HCT116 (cell line): ENCODE measurements at regions not wholly inside any gene's neighbourhood (a gene's known extent, or its start where the extent isn't known, plus 50 kb on each side); places are given as distances from the start of the nearest gene placed in this dataset.

Experiments
- ATAC-seq: fragments of 200-7000 bp; cut with Tn5 transposase; 2 replicates; pipeline ENCODE4 v1.9.1; 2020; ENCODE audit warnings: mild to moderate bottlenecking, moderate library complexity
- BruUV-seq: library from RNA; stranded (reverse); fragments of 400-500 nt; replicated peaks from 2 replicates; lab custom pipeline; 2021; lab: Mats Ljungman, UMichigan
- CTCF ChIA-PET: fragments of 300-600 bp; sonication (Branson Sonifier 250); formaldehyde crosslinking; loops from one replicate; lab custom pipeline; 2021; ENCODE audit warnings: antibody characterized with exemption; lab: Charles Lee
- POLR2A ChIA-PET: fragments of 300-600, 350-600 bp; sonication (Branson Sonifier 250); formaldehyde crosslinking; loops from one replicate; lab custom pipeline; 2021; ENCODE audit warnings: antibody characterized with exemption; lab: Charles Lee
- RAD21 ChIA-PET, 2 experiments: fragments of 300-600 bp; sonication (Branson Sonifier 250); formaldehyde crosslinking; loops; one replicate each; lab custom pipeline; 2023; ENCODE audit warnings: low total read pairs in 2 of 2; ENCODE audit not compliant: uncharacterized antibody in 2 of 2, unreplicated experiment in 2 of 2, low non-redundant PET in 1 of 2; lab: Charles Lee
- DNase-seq: peaks from one replicate; pipeline ENCODE4 v3.0.0-alpha.2; 2010; ENCODE audit warnings: low read depth, low spot score
- H2AFZ ChIP-seq: fragments of 200-600 bp; shearing (Covaris generic), sonication (generic); 2 replicates; pipeline ENCODE4 v1.6.1; 2017; ENCODE audit warnings: low read depth, mixed run types, mixed read lengths, antibody characterized with exemption, low read length; ENCODE audit not compliant: poor library complexity, severe bottlenecking
- H3K27ac ChIP-seq: 2 replicates; pipeline ENCODE4 v1.5.1; 2012; ENCODE audit warnings: low read depth, low read length
- H3K27me3 ChIP-seq: fragments of 200-600 bp; sonication (generic); 2 replicates; pipeline ENCODE4 v1.6.1; 2016; ENCODE audit warnings: mixed run types, low read length, mixed read lengths; ENCODE audit not compliant: insufficient read depth
- H3K36me3 ChIP-seq, 2 experiments: fragments of 200-500 bp in 1 of 2; fragments of 200-600 bp in 1 of 2; sonication (Bioruptor generic) in 1 of 2; sonication (generic) in 1 of 2; 2 replicates each; pipeline versions ENCODE4 v1.5.1 to v1.6.1; 2014 to 2016; ENCODE audit warnings: low read length in 2 of 2, inconsistent platforms in 1 of 2, mixed read lengths in 1 of 2, mixed run types in 1 of 2; ENCODE audit not compliant: insufficient read depth in 2 of 2, control insufficient read depth in 1 of 2
- H3K4me1 ChIP-seq, 2 experiments: fragments of 200-600 bp in 1 of 2; sonication (generic) in 1 of 2; 2 replicates each; pipeline versions ENCODE4 v1.5.1 to v1.6.1; 2012 to 2017; ENCODE audit warnings: low read length in 2 of 2, inconsistent platforms in 1 of 2, mild to moderate bottlenecking in 1 of 2, mixed read lengths in 1 of 2, mixed run types in 1 of 2, moderate library complexity in 1 of 2; ENCODE audit not compliant: insufficient read depth in 2 of 2, control insufficient read depth in 1 of 2
- H3K4me2 ChIP-seq: fragments of 200-600 bp; sonication (generic); 2 replicates; pipeline ENCODE4 v1.6.1; 2017; ENCODE audit warnings: mixed run types, low read length, mixed read lengths
- H3K4me3 ChIP-seq, 2 experiments: fragments of 200-600 bp in 1 of 2; sonication (generic) in 1 of 2; replicated peaks in 1 of 2; 2 replicates each; pipeline ENCODE4 v1.5.1; 2011 to 2016; ENCODE audit warnings: low read length in 2 of 2, control low read depth in 1 of 2, low read depth in 1 of 2, mild to moderate bottlenecking in 1 of 2, mixed read lengths in 1 of 2, mixed run types in 1 of 2
- H3K79me2 ChIP-seq: fragments of 200-600 bp; sonication (generic); 2 replicates; pipeline ENCODE4 v1.6.1; 2017; ENCODE audit warnings: mild to moderate bottlenecking, mixed run types, low read length, moderate library complexity, mixed read lengths; ENCODE audit not compliant: insufficient read depth
- H3K9ac ChIP-seq: fragments of 200-600 bp; sonication (generic); 2 replicates; pipeline ENCODE4 v1.6.1; 2016; ENCODE audit warnings: low read length, mixed read lengths
- H3K9me2 ChIP-seq: fragments of 200-600 bp; sonication (generic), shearing (Covaris generic); 2 replicates; pipeline ENCODE4 v1.6.1; 2017; ENCODE audit warnings: mixed run types, mild to moderate bottlenecking, moderate library complexity; ENCODE audit not compliant: insufficient read depth
- H3K9me3 ChIP-seq, 2 experiments: fragments of 200-500 bp in 1 of 2; fragments of 200-600 bp in 1 of 2; sonication (Bioruptor generic) in 1 of 2; sonication (generic) in 1 of 2; 2 replicates each; pipeline ENCODE4 v1.6.1; 2014 to 2017; ENCODE audit warnings: low read length in 2 of 2, mixed read lengths in 2 of 2, inconsistent platforms in 1 of 2, low read depth in 1 of 2, mild to moderate bottlenecking in 1 of 2, mixed run types in 1 of 2, moderate library complexity in 1 of 2; ENCODE audit not compliant: control insufficient read depth in 1 of 2, insufficient read depth in 1 of 2
- H4K20me1 ChIP-seq: fragments of 200-600 bp; sonication (generic), shearing (Covaris generic); 2 replicates; pipeline ENCODE4 v1.6.1; 2017; ENCODE audit warnings: mixed run types, mild to moderate bottlenecking, moderate library complexity; ENCODE audit not compliant: insufficient read depth
- ATF3 ChIP-seq: IDR thresholded peaks from 2 replicates; pipeline ENCODE4 v1.6.1; 2012
- CBX3 ChIP-seq: IDR thresholded peaks from 2 replicates; pipeline ENCODE4 v1.6.1; 2012; ENCODE audit warnings: low read depth
- EGR1 ChIP-seq: IDR thresholded peaks from 2 replicates; pipeline ENCODE4 v1.6.1; 2012; ENCODE audit warnings: low read depth
- ELF1 ChIP-seq: IDR thresholded peaks from 2 replicates; pipeline ENCODE4 v1.6.1; 2012; ENCODE audit warnings: low read depth, borderline replicate concordance
- FOSL1 ChIP-seq: IDR thresholded peaks from 2 replicates; pipeline ENCODE4 v1.6.1; 2012; ENCODE audit warnings: low read depth
- MAX ChIP-seq: IDR thresholded peaks from 2 replicates; pipeline ENCODE4 v1.6.1; 2012
- POLR2A ChIP-seq: IDR thresholded peaks from 2 replicates; pipeline ENCODE4 v1.7.0; 2011; ENCODE audit warnings: borderline replicate concordance; ENCODE audit not compliant: insufficient read depth, insufficient read length; ENCODE audit errors: extremely low read depth
- POLR2AphosphoS5 ChIP-seq: IDR thresholded peaks from 2 replicates; pipeline ENCODE4 v1.6.1; 2011; ENCODE audit warnings: mild to moderate bottlenecking, low read depth, low read length, moderate library complexity
- RAD21 ChIP-seq: IDR thresholded peaks from 2 replicates; pipeline ENCODE4 v1.6.1; 2012; ENCODE audit warnings: low read depth, mild to moderate bottlenecking
- SP1 ChIP-seq: IDR thresholded peaks from 2 replicates; pipeline ENCODE4 v1.6.1; 2012; ENCODE audit warnings: low read depth
- SRF ChIP-seq: IDR thresholded peaks from 2 replicates; pipeline ENCODE4 v1.6.1; 2012; ENCODE audit warnings: low read depth
- TCF7L2 ChIP-seq: IDR thresholded peaks from 2 replicates; pipeline ENCODE4 v1.7.0; 2011; ENCODE audit warnings: borderline replicate concordance, inconsistent platforms; ENCODE audit not compliant: insufficient read depth, insufficient read length; ENCODE audit errors: extremely low read depth
- ZFX ChIP-seq: fragments of 450-650 bp; IDR thresholded peaks from 2 replicates; pipeline ENCODE4 v1.6.1; 2017
- intact Hi-C: fragments of 100-400 bp; cut with micrococcal nuclease; formaldehyde crosslinking; loops from 2 replicates; pipeline ENCODE4 v1.10.0; 2022

- Histone ChIP-seq H3K27me3 (no peaks in the 10 kb centered on the region), H3K4me3 (no peak overlapping the region), H3K79me2 (no peaks in the 10 kb centered on the region), H3K9ac (no peak overlapping the region), H4K20me1 (no peaks in the 10 kb centered on the region), H3K36me3 (no peaks in the 10 kb centered on the region), H3K27ac (no peak overlapping the region), H3K9me2 (no peaks in the 10 kb centered on the region), H3K4me1 (no peaks in the 10 kb centered on the region), H3K9me3 (no peaks in the 10 kb centered on the region; a peak in 1 of 4 replicates), H3K4me2 (no peak overlapping the region), H2AFZ (no peak overlapping the region)
- DNase-seq (no peak), ATAC-seq (no peak)
- ChIA-PET CTCF (no interaction called here), RAD21 (no interaction called here), POLR2A (no interaction called here)
- TF ChIP-seq POLR2A: no peak
- no peak for TF ChIP-seq ZFX
- no peak for TF ChIP-seq EGR1
- intact Hi-C loops: no loop called here
- BruUV-seq: no TSS peak
These were observed 54.5 kb upstream of the TAF11L2 start for GRCh38 chr5:17443333-17444130.

- RAD21 ChIA-PET: no interaction called here
- ATAC-seq: no peak
These were observed 53.5 kb upstream of the TAF11L2 start for GRCh38 chr5:17444496-17444895.

More at GRCh38 chr5:17444496-17444895, 53.5 kb upstream of the TAF11L2 start:
- intact Hi-C loops: no loop called here
- Histone ChIP-seq H3K27ac (no peak overlapping the region), H2AFZ (no peak overlapping the region), H3K4me3 (no peak overlapping the region), H3K9me2 (no peaks in the 10 kb centered on the region), H3K4me2 (no peak overlapping the region), H3K9me3 (no peaks in the 10 kb centered on the region; a peak in 1 of 4 replicates), H3K36me3 (no peaks in the 10 kb centered on the region), H3K4me1 (no peaks in the 10 kb centered on the region), H3K27me3 (no peaks in the 10 kb centered on the region), H3K79me2 (no peaks in the 10 kb centered on the region), H3K9ac (no peak overlapping the region), H4K20me1 (no peaks in the 10 kb centered on the region)
- ChIA-PET POLR2A (no interaction called here), CTCF (no interaction called here)
- no peak for DNase-seq
- TF ChIP-seq POLR2AphosphoS5 (no peak), TCF7L2 (no peak), CBX3 (no peak), SRF (no peak), EGR1 (no peak), ATF3 (no peak), FOSL1 (no peak), SP1 (no peak), RAD21 (no peak), MAX (no peak), ELF1 (no peak)
- BruUV-seq: no TSS peak
